Kidney epithelial cell (primary cell): ENCODE measurements at regions not wholly inside any gene's neighbourhood (a gene's known extent, or its start where the extent isn't known, plus 50 kb on each side); places are given as distances from the start of the nearest gene placed in this dataset.

Source experiments
- DNase-seq: peaks from one replicate; pipeline ENCODE4 v3.0.0-alpha.2; 2010; ENCODE audit warnings: low read depth
- H3K27me3 ChIP-seq: 2 replicates; pipeline ENCODE4 v1.6.0; 2011; ENCODE audit warnings: low read length; ENCODE audit not compliant: control insufficient read depth, insufficient read depth
- H3K36me3 ChIP-seq: 2 replicates; pipeline ENCODE4 v1.5.1; 2011; ENCODE audit warnings: low read length; ENCODE audit not compliant: control insufficient read depth, insufficient read depth
- H3K4me3 ChIP-seq: 2 replicates; pipeline ENCODE4 v1.5.1; 2011; ENCODE audit warnings: low read depth, mild to moderate bottlenecking, control low read depth, low read length
- CTCF ChIP-seq: IDR thresholded peaks from 2 replicates; pipeline ENCODE4 v1.5.1; 2011; ENCODE audit warnings: mild to moderate bottlenecking, moderate library complexity, low read length, control low read depth, inconsistent platforms; ENCODE audit not compliant: insufficient read depth, poor library complexity, severe bottlenecking

DNA sequence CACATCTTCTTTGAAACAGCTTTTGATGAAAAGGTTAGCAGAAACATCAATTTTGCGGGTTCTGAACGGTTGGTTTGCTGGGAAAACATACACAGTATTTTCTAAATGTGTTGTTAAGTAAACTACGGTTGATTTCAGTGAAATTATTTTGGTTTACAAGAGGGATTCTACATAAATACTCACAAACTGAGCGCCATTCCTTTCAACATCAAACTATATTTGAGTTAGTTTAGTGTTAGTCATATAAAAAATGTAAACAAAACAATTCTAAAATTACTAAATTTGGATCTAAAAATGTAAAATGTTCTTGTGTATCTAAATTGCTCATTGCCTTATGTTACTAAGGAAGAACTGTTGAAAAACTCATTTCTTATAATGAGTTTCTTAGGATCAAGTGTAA lies 425.6 kb downstream of the PCDH18 start:
- no peak for TF ChIP-seq CTCF

GRCh38 chr4:137106287-137106686 lies 426.0 kb downstream of the PCDH18 start:
- Histone ChIP-seq H3K4me3 (no peak overlapping the region), H3K36me3 (no peaks in the 10 kb centered on the region), H3K27me3 (no peaks in the 10 kb centered on the region)
- TF ChIP-seq CTCF = no peak
- no peak for DNase-seq

More for the DNA sequence above, 425.6 kb downstream of the PCDH18 start:
- Histone ChIP-seq H3K4me3 (no peak overlapping the region), H3K27me3 (no peaks in the 10 kb centered on the region), H3K36me3 (no peaks in the 10 kb centered on the region)
- DNase-seq = no peak

DNA sequence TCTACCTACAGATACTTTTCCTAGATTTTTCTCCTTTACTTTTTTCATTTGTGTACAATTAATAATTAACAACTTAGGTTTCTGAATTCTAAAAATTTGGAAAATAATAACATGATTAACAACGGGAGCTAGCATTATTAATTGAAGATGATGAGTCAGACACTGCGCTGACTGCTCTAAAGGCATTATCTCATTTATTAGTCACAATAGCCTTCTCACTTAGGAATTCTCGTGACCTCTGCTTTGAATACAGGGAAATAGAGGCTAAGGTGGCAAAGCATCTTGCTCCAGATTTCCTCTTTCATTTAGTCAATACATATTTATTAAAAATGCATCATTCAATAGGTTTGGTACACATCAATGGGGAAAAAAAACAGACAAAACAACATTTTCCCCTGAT lies 441.3 kb downstream of the PCDH18 start:
- DNase-seq = peak; percentile 1
- TF ChIP-seq CTCF = no peak
- Histone ChIP-seq H3K4me3 (no peak overlapping the region), H3K36me3 (no peaks in the 10 kb centered on the region), H3K27me3 (no peaks in the 10 kb centered on the region)

- DNase-seq = no peak
- no peak for TF ChIP-seq CTCF
- H3K27me3 ChIP-seq = no peaks in the 10 kb centered on the region
Measured at GRCh38 chr4:137083571-137084135, 448.6 kb downstream of the PCDH18 start.

GRCh38 chr4:137082061-137082460 lies 450.2 kb downstream of the PCDH18 start:
- Histone ChIP-seq H3K36me3 (no peaks in the 10 kb centered on the region), H3K4me3 (no peak overlapping the region), H3K27me3 (no peaks in the 10 kb centered on the region)
- no peak for DNase-seq
- no peak for TF ChIP-seq CTCF

More at GRCh38 chr4:137083571-137084135, 448.6 kb downstream of the PCDH18 start:
- Histone ChIP-seq H3K4me3 (no peak overlapping the region), H3K36me3 (no peaks in the 10 kb centered on the region)

DNA sequence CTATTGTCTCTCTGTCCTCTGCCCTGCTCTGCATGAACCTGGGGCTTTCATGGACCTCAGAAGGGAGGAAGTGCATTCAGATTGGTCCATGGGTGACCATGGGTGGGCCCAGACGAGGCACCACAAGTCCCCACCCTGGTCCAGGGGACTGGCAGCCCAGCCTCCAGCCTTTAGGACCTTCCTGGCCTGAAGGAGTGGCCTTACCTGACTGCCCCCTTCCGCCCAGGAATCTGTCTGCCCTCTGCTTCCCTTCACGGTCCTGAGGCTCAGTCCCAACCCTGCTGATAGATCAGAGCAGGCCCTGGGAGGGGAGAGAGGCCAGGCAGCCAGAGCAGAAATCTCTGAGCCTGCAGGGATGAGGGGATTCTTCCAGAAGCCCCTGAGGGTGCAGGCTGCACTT lies 455.4 kb downstream of the PCDH18 start:
- no peak for TF ChIP-seq CTCF
- no peak overlapping the region for H3K4me3 ChIP-seq
- H3K36me3 ChIP-seq = no peaks in the 10 kb centered on the region
- no peaks in the 10 kb centered on the region for H3K27me3 ChIP-seq
- DNase-seq = no peak
